GM19463 (cell line): ENCODE measurements at regions not wholly inside any gene's neighbourhood (a gene's known extent, or its start where the extent isn't known, plus 50 kb on each side); places are given as distances from the start of the nearest gene placed in this dataset.
"Not testable (repeated sequence)": the region's sequence is repeated elsewhere in the genome, so short reads cannot be mapped to it uniquely, and the experiment has no call there.

ENCODE experiments used
- ATAC-seq: cut with Tn5 transposase; IDR thresholded peaks from one replicate; pipeline ENCODE4 v1.9.1; 2021; ENCODE audit warnings: mild to moderate bottlenecking, moderate library complexity; ENCODE audit not compliant: unreplicated experiment

- ATAC-seq = no peak
Observed at GRCh38 chr21:31537872-31538576, 121.5 kb upstream of the SOD1 start.

GRCh38 chr21:31536138-31536537 lies 123.4 kb upstream of the SOD1 start:
- ATAC-seq = no peak

GRCh38 chr21:31531967-31532366 lies 127.5 kb upstream of the SOD1 start:
- no peak for ATAC-seq

GRCh38 chr21:31530897-31531705 lies 128.4 kb upstream of the SOD1 start:
- ATAC-seq = no peak

GRCh38 chr21:31530364-31530763 lies 129.1 kb upstream of the SOD1 start:
- no peak for ATAC-seq

- ATAC-seq = no peak
Observed at GRCh38 chr21:31529406-31529805, 130.1 kb upstream of the SOD1 start.

GRCh38 chr21:31526040-31526439 lies 133.5 kb upstream of the SOD1 start:
- ATAC-seq = no peak

GRCh38 chr21:31524140-31524539 lies 135.4 kb upstream of the SOD1 start:
- ATAC-seq = no peak

- ATAC-seq = no peak
Observed at GRCh38 chr21:31521515-31521914, 138.0 kb upstream of the SOD1 start.

GRCh38 chr21:31520561-31521098 lies 138.9 kb upstream of the SOD1 start:
- no peak for ATAC-seq

- ATAC-seq = no peak
Observed at GRCh38 chr21:31518580-31518979, 140.9 kb upstream of the SOD1 start.

GRCh38 chr21:31517664-31518414 lies 141.7 kb upstream of the SOD1 start:
- no peak for ATAC-seq

- no peak for ATAC-seq
Observed at GRCh38 chr21:31515253-31515652, 144.2 kb upstream of the SOD1 start.

GRCh38 chr21:31514598-31514997 lies 144.9 kb upstream of the SOD1 start:
- no peak for ATAC-seq

- ATAC-seq = not testable (repeated sequence)
Observed at GRCh38 chr21:31513541-31513940, 146.0 kb upstream of the SOD1 start.

GRCh38 chr21:31511999-31512398 lies 147.5 kb upstream of the SOD1 start:
- not testable (repeated sequence) for ATAC-seq

GRCh38 chr21:31511258-31511657 lies 148.2 kb upstream of the SOD1 start:
- no peak for ATAC-seq

GRCh38 chr21:31509194-31510017 lies 150.1 kb upstream of the SOD1 start:
- peak; percentile 47 for ATAC-seq

GRCh38 chr21:31505975-31506374 lies 153.5 kb upstream of the SOD1 start:
- ATAC-seq = no peak

GRCh38 chr21:31503939-31504338 lies 155.6 kb upstream of the SOD1 start:
- no peak for ATAC-seq
